ENCODE measurements at regions not wholly inside any gene's neighbourhood (a gene's known extent, or its start where the extent isn't known, plus 50 kb on each side); places are given as distances from the start of the nearest gene placed in this dataset.
"Not testable (repeated sequence)": the region's sequence is repeated elsewhere in the genome, so short reads cannot be mapped to it uniquely, and the experiment has no call there.

DNA sequence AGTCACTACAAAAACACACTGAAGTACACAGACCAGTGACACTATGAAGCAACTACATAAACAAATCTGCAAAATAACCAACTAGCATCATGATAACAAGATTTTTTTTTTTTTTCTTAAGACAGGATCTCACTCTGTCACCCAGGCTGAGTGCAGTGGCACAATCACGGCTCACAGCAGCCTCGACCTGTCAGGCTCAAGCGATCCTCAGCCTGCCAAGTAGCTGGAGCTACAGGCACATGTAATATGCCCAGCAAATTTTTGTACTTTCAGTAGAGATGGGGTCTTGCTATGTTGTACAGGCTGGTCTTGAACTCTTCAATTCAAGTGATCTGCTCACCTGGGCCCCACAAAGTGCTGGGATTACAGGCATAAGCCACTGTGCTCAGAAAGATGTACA, 140.5 kb downstream of the GOLGA6L6 start:
- TF ChIP-seq, protein P1, sequence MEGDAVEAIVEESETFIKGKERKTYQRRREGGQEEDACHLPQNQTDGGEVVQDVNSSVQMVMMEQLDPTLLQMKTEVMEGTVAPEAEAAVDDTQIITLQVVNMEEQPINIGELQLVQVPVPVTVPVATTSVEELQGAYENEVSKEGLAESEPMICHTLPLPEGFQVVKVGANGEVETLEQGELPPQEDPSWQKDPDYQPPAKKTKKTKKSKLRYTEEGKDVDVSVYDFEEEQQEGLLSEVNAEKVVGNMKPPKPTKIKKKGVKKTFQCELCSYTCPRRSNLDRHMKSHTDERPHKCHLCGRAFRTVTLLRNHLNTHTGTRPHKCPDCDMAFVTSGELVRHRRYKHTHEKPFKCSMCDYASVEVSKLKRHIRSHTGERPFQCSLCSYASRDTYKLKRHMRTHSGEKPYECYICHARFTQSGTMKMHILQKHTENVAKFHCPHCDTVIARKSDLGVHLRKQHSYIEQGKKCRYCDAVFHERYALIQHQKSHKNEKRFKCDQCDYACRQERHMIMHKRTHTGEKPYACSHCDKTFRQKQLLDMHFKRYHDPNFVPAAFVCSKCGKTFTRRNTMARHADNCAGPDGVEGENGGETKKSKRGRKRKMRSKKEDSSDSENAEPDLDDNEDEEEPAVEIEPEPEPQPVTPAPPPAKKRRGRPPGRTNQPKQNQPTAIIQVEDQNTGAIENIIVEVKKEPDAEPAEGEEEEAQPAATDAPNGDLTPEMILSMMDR (conservative IDR thresholded peaks at IDR 0.05) = not testable (repeated sequence)
- TF ChIP-seq EZH2 (IDR thresholded peaks at IDR 0.05; ENCODE audit: low read depth) = not testable (repeated sequence)
